NCI-H146 (cell line): ENCODE measurements at regions not wholly inside any gene's neighbourhood (a gene's known extent, or its start where the extent isn't known, plus 50 kb on each side); places are given as distances from the start of the nearest gene placed in this dataset.

Source experiments
- DNase-seq: peaks from one replicate; lab custom pipeline; 2025; lab: John Stamatoyannopoulos, UW

- DNase-seq = no peak
Observed at GRCh38 chr2:151032741-151033191, 228.9 kb downstream of the RBM43 start.

GRCh38 chr2:151030663-151031230, 230.9 kb downstream of the RBM43 start:
- no peak for DNase-seq

GRCh38 chr2:151029406-151030157, 232.1 kb downstream of the RBM43 start:
- DNase-seq = no peak

GRCh38 chr2:151028691-151029176, 232.9 kb downstream of the RBM43 start:
- no peak for DNase-seq

- DNase-seq = no peak
Observed at GRCh38 chr2:151027151-151027550, 234.5 kb downstream of the RBM43 start.

GRCh38 chr2:151025816-151026215, 235.8 kb downstream of the RBM43 start:
- DNase-seq = no peak

- no peak for DNase-seq
Observed at GRCh38 chr2:151024696-151025251, 236.9 kb downstream of the RBM43 start.

GRCh38 chr2:151021747-151022452, 239.8 kb downstream of the RBM43 start:
- no peak for DNase-seq

GRCh38 chr2:151020411-151020810, 241.3 kb downstream of the RBM43 start:
- DNase-seq = no peak

GRCh38 chr2:151009437-151010175, 252.1 kb downstream of the RBM43 start:
- no peak for DNase-seq

GRCh38 chr2:151007365-151007764, 254.3 kb downstream of the RBM43 start:
- DNase-seq = no peak

- DNase-seq = no peak
Observed at GRCh38 chr2:151002959-151003600, 258.6 kb downstream of the RBM43 start.

- no peak for DNase-seq
Observed at GRCh38 chr2:150997702-150998440, 263.8 kb downstream of the RBM43 start.

GRCh38 chr2:150997066-150997465, 264.6 kb downstream of the RBM43 start:
- no peak for DNase-seq

- no peak for DNase-seq
Observed at GRCh38 chr2:150994076-150994475, 267.6 kb downstream of the RBM43 start.

- no peak for DNase-seq
Observed at GRCh38 chr2:150989969-150990368, 271.7 kb downstream of the RBM43 start.

GRCh38 chr2:150985741-150986140, 275.9 kb downstream of the RBM43 start:
- DNase-seq = no peak

- DNase-seq = no peak
Observed at GRCh38 chr2:150983314-150983897, 278.3 kb downstream of the RBM43 start.

GRCh38 chr2:150981826-150982225, 279.8 kb downstream of the RBM43 start:
- no peak for DNase-seq

- DNase-seq = no peak
Observed at GRCh38 chr2:150978053-150978452, 283.6 kb downstream of the RBM43 start.
